ENCODE measurements at regions not wholly inside any gene's neighbourhood (a gene's known extent, or its start where the extent isn't known, plus 50 kb on each side); places are given as distances from the start of the nearest gene placed in this dataset.
A peak's percentile ranks its signal among the peaks of the same experiment; 100 is the strongest.

GRCh38 chr2:67729474-67729873 lies 332.3 kb downstream of the ETAA1 start:
- H3K4me3 ChIP-seq (ENCODE audit: low read depth, low read length), result no peak overlapping the region
- no peak for DNase-seq (ENCODE audit: low read depth)
- TF ChIP-seq CTCF (conservative IDR thresholded peaks at IDR 0.05; ENCODE audit: low read depth, low read length), result no peak

DNA sequence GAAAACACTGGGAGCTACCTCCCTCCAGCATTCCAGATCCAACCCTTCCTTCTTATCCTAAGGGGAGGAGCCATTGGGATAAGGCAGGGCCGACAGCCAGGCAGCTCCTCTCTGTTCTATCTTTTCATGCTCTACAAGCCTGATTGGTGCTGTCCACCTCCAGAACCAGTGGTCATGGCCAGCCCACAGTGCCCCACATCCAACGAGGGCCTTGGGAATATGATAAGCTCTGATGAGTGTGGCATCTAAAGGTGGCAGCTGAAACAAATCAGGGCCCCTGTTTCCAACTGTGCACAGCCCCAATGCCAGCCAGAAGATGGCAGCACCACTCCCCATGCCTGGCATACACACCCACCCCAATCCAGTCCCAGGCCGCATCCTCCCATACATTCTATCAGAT lies 329.3 kb downstream of the C1D start:
- no peak overlapping the region for H3K4me3 ChIP-seq (ENCODE audit: low read depth, low read length)
- TF ChIP-seq CTCF (conservative IDR thresholded peaks at IDR 0.05; ENCODE audit: low read depth, low read length), result peak; percentile 72
- no peak for DNase-seq (ENCODE audit: low read depth)

GRCh38 chr2:67752199-67752598 lies 310.6 kb downstream of the C1D start:
- H3K4me3 ChIP-seq (ENCODE audit: low read depth, low read length), result no peak overlapping the region
- no peak for TF ChIP-seq CTCF (conservative IDR thresholded peaks at IDR 0.05; ENCODE audit: low read depth, low read length)
- DNase-seq (ENCODE audit: low read depth), result no peak

- peak; percentile 77 for DNase-seq (ENCODE audit: low read depth)
- TF ChIP-seq CTCF (conservative IDR thresholded peaks at IDR 0.05; ENCODE audit: low read depth, low read length), result no peak
- no peak overlapping the region for H3K4me3 ChIP-seq (ENCODE audit: low read depth, low read length)
These were observed 309.8 kb downstream of the C1D start for GRCh38 chr2:67752969-67753368.

DNA sequence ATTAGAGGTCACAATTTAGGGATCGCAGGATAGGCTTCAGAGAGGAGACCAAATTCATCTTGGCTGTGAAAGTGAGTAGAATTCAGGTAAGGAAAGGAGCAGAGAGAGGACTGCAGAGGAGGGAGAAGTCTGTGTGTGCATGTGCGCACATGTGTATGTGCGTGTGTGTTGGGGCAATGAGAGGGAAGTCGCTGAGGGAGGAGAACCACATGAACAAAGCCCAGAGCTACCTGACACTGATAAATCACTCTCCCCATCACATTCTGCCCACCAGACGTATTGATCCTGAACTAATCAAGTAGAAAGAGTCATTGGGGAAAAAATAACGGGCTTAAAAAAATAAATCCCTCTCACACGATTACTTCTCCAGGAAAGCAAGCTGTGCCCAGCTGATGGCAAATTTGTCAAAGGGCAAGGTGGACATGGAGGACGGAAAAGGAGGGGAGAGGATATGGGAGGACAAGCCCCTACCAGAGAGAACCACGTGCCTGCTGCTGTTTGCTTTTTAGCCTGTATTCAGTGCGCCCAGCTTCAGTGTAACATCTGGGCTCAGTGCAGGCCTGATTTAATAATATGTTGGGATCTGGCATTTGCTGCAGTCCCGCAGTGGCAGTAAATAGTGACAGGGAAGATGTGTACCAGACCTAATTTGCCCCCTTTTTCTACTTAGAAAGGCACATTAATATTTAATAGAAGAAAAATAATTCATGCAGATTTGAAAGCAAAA lies 307.5 kb downstream of the C1D start:
- H3K4me3 ChIP-seq (ENCODE audit: low read depth, low read length), result no peak overlapping the region

GRCh38 chr2:67760995-67761394 lies 301.8 kb downstream of the C1D start:
- no peak for DNase-seq (ENCODE audit: low read depth)
- no peak for TF ChIP-seq CTCF (conservative IDR thresholded peaks at IDR 0.05; ENCODE audit: low read depth, low read length)
- no peak overlapping the region for H3K4me3 ChIP-seq (ENCODE audit: low read depth, low read length)

More for the DNA sequence above, 307.5 kb downstream of the C1D start:
- no peak for DNase-seq (ENCODE audit: low read depth)
- no peak for TF ChIP-seq CTCF (conservative IDR thresholded peaks at IDR 0.05; ENCODE audit: low read depth, low read length)

- DNase-seq (ENCODE audit: low read depth), result no peak
- no peak for TF ChIP-seq CTCF (conservative IDR thresholded peaks at IDR 0.05; ENCODE audit: low read depth, low read length)
- no peak overlapping the region for H3K4me3 ChIP-seq (ENCODE audit: low read depth, low read length)
These were observed 291.4 kb downstream of the C1D start for GRCh38 chr2:67771380-67771779.
